ENCODE measurements at regions not wholly inside any gene's neighbourhood (a gene's known extent, or its start where the extent isn't known, plus 50 kb on each side); places are given as distances from the start of the nearest gene placed in this dataset.

GRCh38 chr3:113113361-113113760 lies 98.0 kb upstream of the BOC start:
- H2BK20ac ChIP-seq (ENCODE audit: low read depth, low read length), result no peak overlapping the region
- no peak overlapping the region for H4K5ac ChIP-seq (ENCODE audit: low read depth, low read length)
- H3K4ac ChIP-seq (ENCODE audit: low read depth, low read length), result no peak overlapping the region
- H3K56ac ChIP-seq (ENCODE audit: extremely low read depth, insufficient read depth, low read length), result no peak overlapping the region
- no peaks in the 10 kb centered on the region for H3K36me3 ChIP-seq (ENCODE audit: control insufficient read depth, insufficient read depth, low read length)
- BruUV-seq (replicated peaks), result no TSS peak
- H3K9me1 ChIP-seq (ENCODE audit: insufficient read depth, low read length), result no peaks in the 10 kb centered on the region
- H3K4me3 ChIP-seq (ENCODE audit: insufficient read depth, low read depth, low read length), result no peak overlapping the region
- TF ChIP-seq CTCF (conservative IDR thresholded peaks at IDR 0.05; ENCODE audit: low read depth, low read length) (no peak), MXI1 (IDR thresholded peaks at IDR 0.05; ENCODE audit: borderline replicate concordance, low read depth, low read length) (no peak), POLR2A (IDR thresholded peaks at IDR 0.05; ENCODE audit: low read depth, low read length) (no peak), CEBPB (IDR thresholded peaks at IDR 0.05; ENCODE audit: low read depth, low read length) (no peak)
- no peak overlapping the region for H2AK5ac ChIP-seq (ENCODE audit: low read depth, low read length)
- no peak overlapping the region for H3K4me2 ChIP-seq (ENCODE audit: low read depth, low read length)
- ATAC-seq (ENCODE audit: low read depth) (no peak), DNase-seq (no peak)
- H2BK5ac ChIP-seq (ENCODE audit: low read depth, low read length, poor library complexity, severe bottlenecking), result no peak overlapping the region
- no peak overlapping the region for H3K14ac ChIP-seq (replicated peaks; ENCODE audit: low read depth, low read length)
- H3K18ac ChIP-seq (ENCODE audit: low read depth, low read length), result no peak overlapping the region
- no peak overlapping the region for H3K9ac ChIP-seq (ENCODE audit: low read depth, low read length)
- intact Hi-C loops (cut with micrococcal nuclease), result no loop called here
- in situ Hi-C loops (cut with MboI; ENCODE audit: low sequenced_read_pairs), result no loop called here
- H3K9me3 ChIP-seq (ENCODE audit: control insufficient read depth, insufficient read depth, low read length), result no peaks in the 10 kb centered on the region
- POLR2A ChIA-PET (ENCODE audit: unreplicated experiment), result no interaction called here
- H4K8ac ChIP-seq (ENCODE audit: low read depth in 2 of 2, low read length in 2 of 2), result no peak overlapping the region
- dilution Hi-C loops (cut with HindIII; ENCODE audit: low sequenced_read_pairs, unreplicated experiment), result no loop called here
- CTCF ChIA-PET, result no interaction called here
- no peaks in the 10 kb centered on the region for H3K79me1 ChIP-seq (ENCODE audit: low read depth in 1 of 2, low read length in 2 of 2)
- H4K20me1 ChIP-seq (ENCODE audit: insufficient read depth, low read length), result no peaks in the 10 kb centered on the region
- no peak overlapping the region for H2AFZ ChIP-seq (replicated peaks; ENCODE audit: low read length, poor library complexity)
- H3K27me3 ChIP-seq (ENCODE audit: control insufficient read depth, insufficient read depth, low read length), result peaks cover 14% of the 10 kb centered on the region
- H3K23ac ChIP-seq (ENCODE audit: low read depth, low read length), result no peak overlapping the region
- H3K4me1 ChIP-seq (ENCODE audit: control insufficient read depth, insufficient read depth, low read length), result peaks cover 9% of the 10 kb centered on the region
- no peak overlapping the region for H4K91ac ChIP-seq (ENCODE audit: insufficient read depth, low read depth, low read length)
- H2AK9ac ChIP-seq (replicated peaks; ENCODE audit: low read depth, low read length, poor library complexity), result no peak overlapping the region
- no peak overlapping the region for H2BK120ac ChIP-seq (ENCODE audit: low read depth, low read length)
- H2BK15ac ChIP-seq (ENCODE audit: low read depth, low read length), result no peak overlapping the region
- H3K27ac ChIP-seq (ENCODE audit: insufficient read depth, low read length), result no peak overlapping the region

Data from IMR-90 (cell line).